DMS114 treated with DMSO at 0.1 percent for 48 hours (cell line): ENCODE measurements at regions not wholly inside any gene's neighbourhood (a gene's known extent, or its start where the extent isn't known, plus 50 kb on each side); places are given as distances from the start of the nearest gene placed in this dataset.
"Not testable (repeated sequence)": the region's sequence is repeated elsewhere in the genome, so short reads cannot be mapped to it uniquely, and the experiment has no call there.

Source experiments
- DNase-seq: peaks from one replicate; lab custom pipeline; 2025; ENCODE audit not compliant: unreplicated experiment; lab: John Stamatoyannopoulos, UW

GRCh38 chr5:125070961-125071360 lies 324.5 kb upstream of the ZNF608 start:
- no peak for DNase-seq

GRCh38 chr5:125073090-125073489 lies 326.7 kb upstream of the ZNF608 start:
- no peak for DNase-seq

- no peak for DNase-seq
These were observed 329.1 kb upstream of the ZNF608 start for GRCh38 chr5:125075567-125075966.

GRCh38 chr5:125079028-125079427 lies 332.6 kb upstream of the ZNF608 start:
- not testable (repeated sequence) for DNase-seq

- no peak for DNase-seq
These were observed 334.7 kb upstream of the ZNF608 start for GRCh38 chr5:125081101-125081500.

GRCh38 chr5:125083981-125084380 lies 337.5 kb upstream of the ZNF608 start:
- DNase-seq, result no peak

- no peak for DNase-seq
These were observed 339.5 kb upstream of the ZNF608 start for GRCh38 chr5:125085797-125086505.

GRCh38 chr5:125088522-125089105 lies 342.2 kb upstream of the ZNF608 start:
- DNase-seq, result no peak

- DNase-seq, result not testable (repeated sequence)
These were observed 345.7 kb upstream of the ZNF608 start for GRCh38 chr5:125092138-125092537.

GRCh38 chr5:125093776-125094175 lies 347.3 kb upstream of the ZNF608 start:
- DNase-seq, result no peak

- DNase-seq, result no peak
These were observed 353.9 kb upstream of the ZNF608 start for GRCh38 chr5:125100342-125100741.

- no peak for DNase-seq
These were observed 354.5 kb upstream of the ZNF608 start for GRCh38 chr5:125100951-125101350.

GRCh38 chr5:125103459-125103858 lies 357.0 kb upstream of the ZNF608 start:
- DNase-seq, result no peak

GRCh38 chr5:125106271-125106670 lies 359.8 kb upstream of the ZNF608 start:
- DNase-seq, result no peak

- no peak for DNase-seq
These were observed 360.4 kb upstream of the ZNF608 start for GRCh38 chr5:125106881-125107280.

GRCh38 chr5:125109293-125109692 lies 362.9 kb upstream of the ZNF608 start:
- DNase-seq, result no peak

GRCh38 chr5:125109816-125110215 lies 363.4 kb upstream of the ZNF608 start:
- no peak for DNase-seq

- DNase-seq, result no peak
These were observed 365.8 kb upstream of the ZNF608 start for GRCh38 chr5:125112196-125112595.

- no peak for DNase-seq
These were observed 366.9 kb upstream of the ZNF608 start for GRCh38 chr5:125113328-125113727.

GRCh38 chr5:125115195-125115525 lies 368.7 kb upstream of the ZNF608 start:
- no peak for DNase-seq

- no peak for DNase-seq
These were observed 371.1 kb upstream of the ZNF608 start for GRCh38 chr5:125117566-125117965.

GRCh38 chr5:125120012-125120411 lies 373.6 kb upstream of the ZNF608 start:
- no peak for DNase-seq
